Adrenal gland (tissue), 5 donors: ENCODE measurements at regions not wholly inside any gene's neighbourhood (a gene's known extent, or its start where the extent isn't known, plus 50 kb on each side); places are given as distances from the start of the nearest gene placed in this dataset.

ENCODE experiments used
- POLR2A ChIP-seq, 2 donors: fragments of 450-650 bp; IDR thresholded peaks; one replicate each; pipeline ENCODE4 v1.6.1; 2017; ENCODE audit warnings: antibody characterized with exemption in 2 of 2, mild to moderate bottlenecking in 2 of 2, moderate library complexity in 1 of 2
- TF ChIP-seq, protein P1 (sequence below), 6 experiments: fragments of 450-650 bp in 4 of 6; fragments of 200-600 bp in 2 of 6; sonication (generic) in 1 of 6; IDR thresholded peaks; 1 replicate in 5 of 6; 2 replicates in 1 of 6; pipeline versions ENCODE4 v1.5.1 to v1.8.0; 2016 to 2021; ENCODE audit warnings: antibody characterized with exemption in 6 of 6, mild to moderate bottlenecking in 2 of 6, moderate library complexity in 1 of 6
- donor health status: DM: no; HTN: no; CAD: no.

DNA sequence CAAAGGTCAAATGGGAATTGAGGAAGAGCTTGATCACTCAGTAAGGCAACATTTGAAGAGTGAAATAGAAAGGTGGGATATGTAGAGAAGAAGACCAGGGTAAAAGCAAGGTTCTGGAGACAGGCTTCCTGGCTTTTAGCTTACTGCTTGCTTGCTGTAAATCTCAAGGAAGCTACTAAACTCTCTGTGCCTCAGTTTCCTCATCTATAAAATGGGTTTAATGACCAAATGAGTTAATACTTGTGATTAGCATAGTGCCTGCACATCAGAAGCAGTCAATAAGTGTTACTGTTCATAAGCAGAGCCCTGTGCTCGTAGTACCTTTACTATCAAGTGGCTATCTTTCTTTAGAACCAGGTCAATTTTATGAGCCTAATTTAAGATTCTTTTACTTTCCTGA is 222.2 kb upstream of the ITGA4 start:
- TF ChIP-seq POLR2A (IDR thresholded peaks at IDR 0.05), result no peak
- TF ChIP-seq, protein P1, sequence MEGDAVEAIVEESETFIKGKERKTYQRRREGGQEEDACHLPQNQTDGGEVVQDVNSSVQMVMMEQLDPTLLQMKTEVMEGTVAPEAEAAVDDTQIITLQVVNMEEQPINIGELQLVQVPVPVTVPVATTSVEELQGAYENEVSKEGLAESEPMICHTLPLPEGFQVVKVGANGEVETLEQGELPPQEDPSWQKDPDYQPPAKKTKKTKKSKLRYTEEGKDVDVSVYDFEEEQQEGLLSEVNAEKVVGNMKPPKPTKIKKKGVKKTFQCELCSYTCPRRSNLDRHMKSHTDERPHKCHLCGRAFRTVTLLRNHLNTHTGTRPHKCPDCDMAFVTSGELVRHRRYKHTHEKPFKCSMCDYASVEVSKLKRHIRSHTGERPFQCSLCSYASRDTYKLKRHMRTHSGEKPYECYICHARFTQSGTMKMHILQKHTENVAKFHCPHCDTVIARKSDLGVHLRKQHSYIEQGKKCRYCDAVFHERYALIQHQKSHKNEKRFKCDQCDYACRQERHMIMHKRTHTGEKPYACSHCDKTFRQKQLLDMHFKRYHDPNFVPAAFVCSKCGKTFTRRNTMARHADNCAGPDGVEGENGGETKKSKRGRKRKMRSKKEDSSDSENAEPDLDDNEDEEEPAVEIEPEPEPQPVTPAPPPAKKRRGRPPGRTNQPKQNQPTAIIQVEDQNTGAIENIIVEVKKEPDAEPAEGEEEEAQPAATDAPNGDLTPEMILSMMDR (IDR thresholded peaks at IDR 0.05), result no peak
